ENCODE measurements at regions not wholly inside any gene's neighbourhood (a gene's known extent, or its start where the extent isn't known, plus 50 kb on each side); places are given as distances from the start of the nearest gene placed in this dataset.

DNA sequence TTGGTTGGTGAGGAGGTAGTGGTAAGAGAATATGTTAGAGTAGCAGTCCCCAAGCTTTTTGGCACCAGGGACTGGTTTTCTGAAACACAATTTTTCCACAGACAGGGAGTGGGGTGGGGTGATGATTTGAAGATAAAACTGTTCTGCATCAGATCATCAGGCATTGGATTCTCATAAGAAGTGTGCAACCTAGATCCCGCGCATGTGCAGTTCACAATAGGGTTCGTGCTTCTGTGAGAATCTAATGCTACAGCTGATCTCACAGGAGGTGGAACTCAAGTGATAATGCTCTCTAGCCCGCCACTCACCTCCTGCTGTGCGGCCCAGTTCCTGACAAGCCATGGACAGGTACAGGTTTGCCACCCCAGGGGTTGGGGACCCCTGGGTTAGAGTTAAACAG, 423.3 kb downstream of the GPAT3 start:
- Histone ChIP-seq H2BK5ac (ENCODE audit: low read depth, low read length, poor library complexity, severe bottlenecking) (no peak overlapping the region), H3K79me1 (ENCODE audit: low read depth in 1 of 2, low read length in 2 of 2) (no peaks in the 10 kb centered on the region), H3K18ac (ENCODE audit: low read depth, low read length) (no peak overlapping the region), H3K14ac (replicated peaks; ENCODE audit: low read depth, low read length) (no peak overlapping the region), H2AFZ (replicated peaks; ENCODE audit: low read length, poor library complexity) (no peak overlapping the region), H3K4me1 (ENCODE audit: control insufficient read depth, insufficient read depth, low read length) (no peaks in the 10 kb centered on the region), H4K8ac (ENCODE audit: low read depth in 2 of 2, low read length in 2 of 2) (no peak overlapping the region), H3K56ac (ENCODE audit: extremely low read depth, insufficient read depth, low read length) (no peak overlapping the region), H3K4me2 (ENCODE audit: low read depth, low read length) (no peak overlapping the region), H2AK9ac (replicated peaks; ENCODE audit: low read depth, low read length, poor library complexity) (no peak overlapping the region), H3K36me3 (ENCODE audit: control insufficient read depth, insufficient read depth, low read length) (no peaks in the 10 kb centered on the region), H4K20me1 (ENCODE audit: insufficient read depth, low read length) (no peaks in the 10 kb centered on the region), H3K9me3 (ENCODE audit: control insufficient read depth, insufficient read depth, low read length) (no peaks in the 10 kb centered on the region), H3K23ac (ENCODE audit: low read depth, low read length) (no peak overlapping the region), H3K27me3 (ENCODE audit: control insufficient read depth, insufficient read depth, low read length) (0 out of 2 replicates have a peak, but pooled peaks cover 2% of the 10 kb centered on the region), H3K9me1 (ENCODE audit: insufficient read depth, low read length) (no peaks in the 10 kb centered on the region), H3K27ac (ENCODE audit: insufficient read depth, low read length) (no peak overlapping the region), H3K4ac (ENCODE audit: low read depth, low read length) (no peak overlapping the region), H4K91ac (ENCODE audit: insufficient read depth, low read depth, low read length) (no peak overlapping the region), H2BK20ac (ENCODE audit: low read depth, low read length) (no peak overlapping the region), H2BK15ac (ENCODE audit: low read depth, low read length) (no peak overlapping the region), H2AK5ac (ENCODE audit: low read depth, low read length) (no peak overlapping the region), H3K4me3 (ENCODE audit: insufficient read depth, low read depth, low read length) (no peak overlapping the region), H4K5ac (ENCODE audit: low read depth, low read length) (no peak overlapping the region), H2BK120ac (ENCODE audit: low read depth, low read length) (no peak overlapping the region), H3K9ac (ENCODE audit: low read depth, low read length) (no peak overlapping the region)
- ChIA-PET CTCF (no interaction called here), POLR2A (ENCODE audit: unreplicated experiment) (no interaction called here)
- no peak for TF ChIP-seq SMC3 (IDR thresholded peaks at IDR 0.05; ENCODE audit: low read depth, low read length)
- no peak for TF ChIP-seq RCOR1 (IDR thresholded peaks at IDR 0.05; ENCODE audit: insufficient replicate concordance, low read length)
- no peak for TF ChIP-seq RFX5 (IDR thresholded peaks at IDR 0.05; ENCODE audit: low read depth, low read length)
- TF ChIP-seq, protein P1, sequence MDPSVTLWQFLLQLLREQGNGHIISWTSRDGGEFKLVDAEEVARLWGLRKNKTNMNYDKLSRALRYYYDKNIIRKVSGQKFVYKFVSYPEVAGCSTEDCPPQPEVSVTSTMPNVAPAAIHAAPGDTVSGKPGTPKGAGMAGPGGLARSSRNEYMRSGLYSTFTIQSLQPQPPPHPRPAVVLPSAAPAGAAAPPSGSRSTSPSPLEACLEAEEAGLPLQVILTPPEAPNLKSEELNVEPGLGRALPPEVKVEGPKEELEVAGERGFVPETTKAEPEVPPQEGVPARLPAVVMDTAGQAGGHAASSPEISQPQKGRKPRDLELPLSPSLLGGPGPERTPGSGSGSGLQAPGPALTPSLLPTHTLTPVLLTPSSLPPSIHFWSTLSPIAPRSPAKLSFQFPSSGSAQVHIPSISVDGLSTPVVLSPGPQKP (IDR thresholded peaks at IDR 0.05; ENCODE audit: borderline replicate concordance, low read depth, low read length), result no peak
- TF ChIP-seq, protein P2, sequence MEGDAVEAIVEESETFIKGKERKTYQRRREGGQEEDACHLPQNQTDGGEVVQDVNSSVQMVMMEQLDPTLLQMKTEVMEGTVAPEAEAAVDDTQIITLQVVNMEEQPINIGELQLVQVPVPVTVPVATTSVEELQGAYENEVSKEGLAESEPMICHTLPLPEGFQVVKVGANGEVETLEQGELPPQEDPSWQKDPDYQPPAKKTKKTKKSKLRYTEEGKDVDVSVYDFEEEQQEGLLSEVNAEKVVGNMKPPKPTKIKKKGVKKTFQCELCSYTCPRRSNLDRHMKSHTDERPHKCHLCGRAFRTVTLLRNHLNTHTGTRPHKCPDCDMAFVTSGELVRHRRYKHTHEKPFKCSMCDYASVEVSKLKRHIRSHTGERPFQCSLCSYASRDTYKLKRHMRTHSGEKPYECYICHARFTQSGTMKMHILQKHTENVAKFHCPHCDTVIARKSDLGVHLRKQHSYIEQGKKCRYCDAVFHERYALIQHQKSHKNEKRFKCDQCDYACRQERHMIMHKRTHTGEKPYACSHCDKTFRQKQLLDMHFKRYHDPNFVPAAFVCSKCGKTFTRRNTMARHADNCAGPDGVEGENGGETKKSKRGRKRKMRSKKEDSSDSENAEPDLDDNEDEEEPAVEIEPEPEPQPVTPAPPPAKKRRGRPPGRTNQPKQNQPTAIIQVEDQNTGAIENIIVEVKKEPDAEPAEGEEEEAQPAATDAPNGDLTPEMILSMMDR (conservative IDR thresholded peaks at IDR 0.05; ENCODE audit: low read depth, low read length), result no peak
- no peak for TF ChIP-seq FOS (IDR thresholded peaks at IDR 0.05; ENCODE audit: low read depth, low read length)
- no peak for TF ChIP-seq BHLHE40 (IDR thresholded peaks at IDR 0.05; ENCODE audit: low read depth, low read length)
- no peak for TF ChIP-seq MXI1 (IDR thresholded peaks at IDR 0.05; ENCODE audit: borderline replicate concordance, low read depth, low read length)
- no peak for TF ChIP-seq POLR2A (IDR thresholded peaks at IDR 0.05; ENCODE audit: low read depth, low read length)
- ATAC-seq (ENCODE audit: low read depth), result no peak
- no peak for DNase-seq
- 60% methylated on average over 1 of the region's 5 CpGs; no CpG with 5 or more reads in 1 of the 2 experiments for WGBS, 2 experiments (ENCODE audit: extremely low coverage in 2 of 2, insufficient read length in 1 of 2)
- intact Hi-C loops (cut with micrococcal nuclease) (no loop called here), dilution Hi-C loops (cut with HindIII; ENCODE audit: low sequenced_read_pairs, unreplicated experiment) (no loop called here), in situ Hi-C loops (cut with MboI; ENCODE audit: low sequenced_read_pairs) (no loop called here)
- no TSS peak for BruUV-seq (replicated peaks)

Data from IMR-90 (cell line).